SU-DHL-6 (cell line): ENCODE measurements at regions not wholly inside any gene's neighbourhood (a gene's known extent, or its start where the extent isn't known, plus 50 kb on each side); places are given as distances from the start of the nearest gene placed in this dataset.

Experiments used
- H2AFZ ChIP-seq: fragments of 200-600 bp; sonication (generic); 2 replicates; pipeline ENCODE4 v1.6.1; 2014; ENCODE audit warnings: low read depth, mild to moderate bottlenecking, moderate library complexity, mixed read lengths, antibody characterized with exemption, low read length; ENCODE audit not compliant: severe bottlenecking
- H3F3A ChIP-seq: fragments of 200-600 bp; shearing (Covaris generic); 2 replicates; pipeline ENCODE4 v1.6.0; 2016; ENCODE audit warnings: antibody characterized with exemption, mild to moderate bottlenecking; ENCODE audit not compliant: insufficient read depth
- H3K27ac ChIP-seq: fragments of 200-600 bp; sonication (generic); 2 replicates; pipeline ENCODE4 v1.5.1; 2016; ENCODE audit warnings: low read depth, mild to moderate bottlenecking, low read length, moderate library complexity, mixed read lengths
- H3K27me3 ChIP-seq: fragments of 200-600 bp; sonication (generic), shearing (Covaris generic); 2 replicates; pipeline ENCODE4 v1.6.0; 2014; ENCODE audit warnings: mild to moderate bottlenecking, low read length
- H3K36me3 ChIP-seq: fragments of 200-600 bp; sonication (generic); 2 replicates; pipeline ENCODE4 v1.6.1; 2014; ENCODE audit warnings: mild to moderate bottlenecking, low read length, mixed read lengths
- H3K4me2 ChIP-seq: fragments of 300-600, 200-600 bp; shearing (Covaris generic), sonication (generic); 2 replicates; pipeline ENCODE4 v1.6.0; 2014; ENCODE audit warnings: low read length, low read depth, mild to moderate bottlenecking; ENCODE audit not compliant: poor library complexity, severe bottlenecking
- H3K4me3 ChIP-seq: fragments of 200-600 bp; sonication (generic); 2 replicates; pipeline ENCODE4 v1.5.1; 2014; ENCODE audit warnings: antibody characterized with exemption, low read length, mild to moderate bottlenecking, mixed read lengths; ENCODE audit not compliant: insufficient read depth, poor library complexity, severe bottlenecking
- H3K79me2 ChIP-seq: fragments of 200-600 bp; sonication (generic); 2 replicates; pipeline ENCODE4 v1.6.1; 2014; ENCODE audit warnings: mild to moderate bottlenecking, low read length, moderate library complexity; ENCODE audit not compliant: insufficient read depth
- H3K9ac ChIP-seq: fragments of 200-600 bp; sonication (generic); 2 replicates; pipeline ENCODE4 v1.7.0; 2014; ENCODE audit warnings: mild to moderate bottlenecking, low read length
- H3K9me2 ChIP-seq: fragments of 200-600 bp; sonication (generic); replicated peaks from 2 replicates; pipeline ENCODE4 v1.6.1; 2014; ENCODE audit warnings: low read length; ENCODE audit not compliant: insufficient read depth
- H3K9me3 ChIP-seq: fragments of 200-600 bp; sonication (generic); 2 replicates; pipeline ENCODE4 v1.6.1; 2014; ENCODE audit warnings: low read length, mixed read lengths; ENCODE audit not compliant: insufficient read depth
- H4K20me1 ChIP-seq: fragments of 200-600 bp; sonication (generic); 2 replicates; pipeline ENCODE4 v1.6.1; 2014; ENCODE audit warnings: low read depth, mild to moderate bottlenecking, antibody characterized with exemption, low read length, moderate library complexity, mixed read lengths
- CTCF ChIP-seq: fragments of 200-600 bp; sonication (generic); IDR thresholded peaks from one replicate; pipeline ENCODE4 v1.5.1; 2017; ENCODE audit warnings: antibody characterized with exemption, mild to moderate bottlenecking, low read length, moderate library complexity; ENCODE audit not compliant: insufficient read depth, poor library complexity, severe bottlenecking
- EZH2phosphoT487 ChIP-seq: fragments of 200-600 bp; sonication (generic), shearing (Covaris generic); conservative IDR thresholded peaks from 2 replicates; pipeline ENCODE4 v1.6.1; 2018; ENCODE audit warnings: mild to moderate bottlenecking, antibody characterized with exemption, low read length, moderate library complexity, mixed read lengths

GRCh38 chr6:137933696-137934095 is 66.6 kb downstream of the TNFAIP3 start:
- Histone ChIP-seq H3K9ac (no peak overlapping the region), H3K27ac (no peak overlapping the region), H3F3A (no peaks in the 10 kb centered on the region), H3K27me3 (no peaks in the 10 kb centered on the region), H4K20me1 (no peaks in the 10 kb centered on the region), H3K4me2 (no peak overlapping the region), H3K9me3 (0 out of 2 replicates have a peak, but pooled peaks cover 5% of the 10 kb centered on the region), H3K9me2 (no peaks in the 10 kb centered on the region), H3K36me3 (0 out of 2 replicates have a peak, but pooled peaks cover 6% of the 10 kb centered on the region), H2AFZ (no peak overlapping the region), H3K4me3 (no peak overlapping the region), H3K79me2 (no peaks in the 10 kb centered on the region)
- TF ChIP-seq CTCF (no peak), EZH2phosphoT487 (no peak)

GRCh38 chr6:137936798-137937197 is 69.7 kb downstream of the TNFAIP3 start:
- Histone ChIP-seq H3F3A (no peaks in the 10 kb centered on the region), H3K4me3 (no peak overlapping the region), H3K9me3 (0 out of 2 replicates have a peak, but pooled peaks cover 5% of the 10 kb centered on the region), H3K27me3 (no peaks in the 10 kb centered on the region), H3K36me3 (0 out of 2 replicates have a peak, but pooled peaks cover 6% of the 10 kb centered on the region), H3K9me2 (no peaks in the 10 kb centered on the region), H3K9ac (no peak overlapping the region), H4K20me1 (no peaks in the 10 kb centered on the region), H3K4me2 (no peak overlapping the region), H3K79me2 (no peaks in the 10 kb centered on the region), H3K27ac (no peak overlapping the region), H2AFZ (no peak overlapping the region)
- no peak for TF ChIP-seq CTCF
- no peak for TF ChIP-seq EZH2phosphoT487

GRCh38 chr6:137937834-137938233 is 70.8 kb downstream of the TNFAIP3 start:
- H3K9me2 ChIP-seq, result no peaks in the 10 kb centered on the region
- 0 out of 2 replicates have a peak, but pooled peaks cover 6% of the 10 kb centered on the region for H3K36me3 ChIP-seq
- no peak overlapping the region for H3K4me3 ChIP-seq
- H3K27me3 ChIP-seq, result no peaks in the 10 kb centered on the region
- H2AFZ ChIP-seq, result no peak overlapping the region
- H3K9me3 ChIP-seq, result 0 out of 2 replicates have a peak, but pooled peaks cover 5% of the 10 kb centered on the region
- no peaks in the 10 kb centered on the region for H3K79me2 ChIP-seq
- H3K4me2 ChIP-seq, result no peak overlapping the region
- TF ChIP-seq EZH2phosphoT487, result no peak
- no peak for TF ChIP-seq CTCF
- H3K27ac ChIP-seq, result no peak overlapping the region
- H4K20me1 ChIP-seq, result no peaks in the 10 kb centered on the region
- H3F3A ChIP-seq, result no peaks in the 10 kb centered on the region
- no peak overlapping the region for H3K9ac ChIP-seq
